ENCODE measurements at regions not wholly inside any gene's neighbourhood (a gene's known extent, or its start where the extent isn't known, plus 50 kb on each side); places are given as distances from the start of the nearest gene placed in this dataset.

- TF ChIP-seq CTCF (IDR thresholded peaks at IDR 0.05), result no peak
- TF ChIP-seq ZFX (IDR thresholded peaks at IDR 0.05; ENCODE audit: borderline replicate concordance), result no peak
These were observed 555.7 kb upstream of the CADM1 start for GRCh38 chr11:116059919-116060318.

All from 22Rv1 (cell line).